Activated CD8-positive, alpha-beta T cell treated with anti-CD3 and anti-CD28 coated beads for 36 hours (primary cell): ENCODE measurements at regions not wholly inside any gene's neighbourhood (a gene's known extent, or its start where the extent isn't known, plus 50 kb on each side); places are given as distances from the start of the nearest gene placed in this dataset.

Source experiments
- ATAC-seq: fragments of 200-7000 bp; cut with Tn5 transposase; one replicate; pipeline ENCODE4 v1.10.0; 2021; ENCODE audit warnings: mild to moderate bottlenecking, moderate library complexity
- CTCF ChIA-PET: fragments of 350-600 bp; sonication (Branson Sonifier 250); formaldehyde crosslinking; loops from one replicate; lab custom pipeline; 2021; ENCODE audit warnings: antibody characterized with exemption; lab: Charles Lee
- POLR2A ChIA-PET: fragments of 350-600 bp; sonication (Branson Sonifier 250); formaldehyde crosslinking; loops from one replicate; lab custom pipeline; 2021; ENCODE audit warnings: antibody characterized with exemption; lab: Charles Lee
- DNase-seq: peaks from one replicate; pipeline ENCODE4 v3.0.0-alpha.2; 2020
- H3K27ac Mint-ChIP-seq: one replicate; pipeline ENCODE4 v1.8.0; 2021; ENCODE audit warnings: mild to moderate bottlenecking, mixed read lengths
- H3K27me3 Mint-ChIP-seq: one replicate; pipeline ENCODE4 v1.8.0; 2021; ENCODE audit warnings: mixed read lengths
- H3K36me3 Mint-ChIP-seq: one replicate; pipeline ENCODE4 v1.8.0; 2021; ENCODE audit warnings: low read depth, mixed read lengths
- H3K4me1 Mint-ChIP-seq: one replicate; pipeline ENCODE4 v1.8.0; 2021; ENCODE audit warnings: low read depth, mixed read lengths
- H3K4me3 Mint-ChIP-seq: one replicate; pipeline ENCODE4 v1.8.0; 2021; ENCODE audit warnings: mild to moderate bottlenecking, moderate library complexity, mixed read lengths
- H3K9me3 Mint-ChIP-seq: one replicate; pipeline ENCODE4 v1.8.0; 2021; ENCODE audit warnings: mixed read lengths
- intact Hi-C: fragments of 100-400 bp; cut with micrococcal nuclease; formaldehyde crosslinking; loops from one replicate; pipeline ENCODE4 v1.10.0; 2022
- TF ChIP-seq, protein P1 (sequence below): fragments of 200-600 bp; IDR thresholded peaks from one replicate; pipeline ENCODE4 v1.8.0; 2022; ENCODE audit warnings: antibody characterized with exemption, mild to moderate bottlenecking

DNA sequence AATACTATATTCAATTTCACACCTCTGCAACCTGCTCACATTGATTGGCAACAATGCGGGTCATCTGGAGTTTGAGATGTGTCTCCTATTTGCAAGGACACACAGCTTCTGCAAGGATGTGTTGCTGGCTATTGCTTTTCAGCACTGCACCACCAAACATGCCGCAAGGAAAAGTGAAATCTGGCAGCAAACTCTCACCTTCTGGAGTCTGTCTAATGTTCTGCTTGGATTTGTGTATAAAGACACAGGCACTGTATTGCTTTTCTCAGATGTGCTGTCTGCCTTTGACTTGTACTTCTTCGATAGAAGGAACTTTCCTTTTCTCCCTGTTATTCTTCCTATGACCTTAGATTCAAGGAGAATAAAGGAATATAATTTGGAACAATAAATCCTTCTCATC lies 138.6 kb upstream of the EPHA4 start:
- DNase-seq (no peak), ATAC-seq (no peak)
- CTCF ChIA-PET: no interaction called here
- Mint-ChIP-seq H3K9me3 (no peaks in the 10 kb centered on the region), H3K27me3 (no peaks in the 10 kb centered on the region), H3K4me3 (no peak overlapping the region), H3K4me1 (no peaks in the 10 kb centered on the region), H3K27ac (no peak overlapping the region), H3K36me3 (no peaks in the 10 kb centered on the region)
- intact Hi-C loops: no loop called here
- TF ChIP-seq, protein P1, sequence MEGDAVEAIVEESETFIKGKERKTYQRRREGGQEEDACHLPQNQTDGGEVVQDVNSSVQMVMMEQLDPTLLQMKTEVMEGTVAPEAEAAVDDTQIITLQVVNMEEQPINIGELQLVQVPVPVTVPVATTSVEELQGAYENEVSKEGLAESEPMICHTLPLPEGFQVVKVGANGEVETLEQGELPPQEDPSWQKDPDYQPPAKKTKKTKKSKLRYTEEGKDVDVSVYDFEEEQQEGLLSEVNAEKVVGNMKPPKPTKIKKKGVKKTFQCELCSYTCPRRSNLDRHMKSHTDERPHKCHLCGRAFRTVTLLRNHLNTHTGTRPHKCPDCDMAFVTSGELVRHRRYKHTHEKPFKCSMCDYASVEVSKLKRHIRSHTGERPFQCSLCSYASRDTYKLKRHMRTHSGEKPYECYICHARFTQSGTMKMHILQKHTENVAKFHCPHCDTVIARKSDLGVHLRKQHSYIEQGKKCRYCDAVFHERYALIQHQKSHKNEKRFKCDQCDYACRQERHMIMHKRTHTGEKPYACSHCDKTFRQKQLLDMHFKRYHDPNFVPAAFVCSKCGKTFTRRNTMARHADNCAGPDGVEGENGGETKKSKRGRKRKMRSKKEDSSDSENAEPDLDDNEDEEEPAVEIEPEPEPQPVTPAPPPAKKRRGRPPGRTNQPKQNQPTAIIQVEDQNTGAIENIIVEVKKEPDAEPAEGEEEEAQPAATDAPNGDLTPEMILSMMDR: no peak
- POLR2A ChIA-PET: no interaction called here

DNA sequence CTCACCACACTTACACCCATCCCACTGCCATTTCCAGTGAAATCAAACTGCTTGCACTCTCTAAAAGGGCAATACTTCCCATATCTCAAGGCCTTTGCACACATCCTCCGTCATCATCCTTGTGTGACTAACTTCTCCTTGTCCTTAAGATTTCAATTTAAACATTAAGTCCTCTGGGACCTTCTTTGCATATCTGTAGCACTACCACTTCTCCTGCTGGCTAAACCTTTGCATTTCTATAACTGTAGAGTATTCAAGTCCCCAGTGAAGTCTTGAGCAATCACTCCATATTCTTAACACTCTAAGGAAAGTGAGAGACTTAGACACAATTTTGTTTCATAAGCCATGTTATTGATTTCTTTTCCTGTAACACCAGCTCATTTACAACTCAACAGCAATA lies 136.8 kb upstream of the EPHA4 start:
- H3K27me3 Mint-ChIP-seq: no peaks in the 10 kb centered on the region
- no peak for ATAC-seq
- DNase-seq: no peak
- intact Hi-C loops: no loop called here
- TF ChIP-seq, protein P1: no peak
- H3K27ac Mint-ChIP-seq: no peak overlapping the region
- H3K4me3 Mint-ChIP-seq: no peak overlapping the region
- no peaks in the 10 kb centered on the region for H3K4me1 Mint-ChIP-seq
- ChIA-PET CTCF (no interaction called here), POLR2A (no interaction called here)
- no peaks in the 10 kb centered on the region for H3K9me3 Mint-ChIP-seq
- no peaks in the 10 kb centered on the region for H3K36me3 Mint-ChIP-seq

DNA sequence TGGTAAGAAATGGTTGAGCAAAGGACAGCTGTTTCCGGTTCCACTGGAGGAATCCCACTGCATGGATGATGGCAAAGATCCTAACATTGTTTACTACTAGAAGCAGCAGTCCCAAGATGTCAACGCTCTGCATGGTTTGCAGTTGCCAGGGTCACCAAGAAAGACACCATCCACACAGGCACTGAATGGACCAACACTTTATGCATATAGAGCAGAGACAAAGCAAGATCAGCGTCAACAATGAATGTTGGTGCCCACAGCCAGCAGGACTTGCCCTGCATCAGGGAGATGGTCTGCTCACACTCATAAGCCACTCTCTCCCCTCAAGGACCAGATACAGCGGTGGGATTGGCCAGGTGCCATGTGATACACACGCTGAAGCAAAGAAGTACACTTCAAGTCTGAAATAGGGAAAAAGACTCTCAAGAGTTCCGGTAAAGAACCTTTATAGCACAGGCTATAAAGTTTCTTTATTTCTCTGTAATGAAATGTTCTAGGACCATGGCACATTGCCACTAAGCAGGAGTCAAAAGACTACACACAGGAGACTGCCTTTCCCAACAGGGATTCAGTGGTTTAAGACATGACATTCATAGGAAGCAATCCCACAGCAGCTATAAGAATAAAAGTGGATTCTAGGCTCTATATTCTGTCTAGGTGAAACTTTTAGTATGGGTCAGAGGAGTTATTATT lies 133.2 kb upstream of the EPHA4 start:
- intact Hi-C loops: no loop called here
- Mint-ChIP-seq H3K36me3 (no peaks in the 10 kb centered on the region), H3K4me1 (no peaks in the 10 kb centered on the region), H3K27ac (no peak overlapping the region), H3K9me3 (no peaks in the 10 kb centered on the region), H3K27me3 (no peaks in the 10 kb centered on the region), H3K4me3 (no peak overlapping the region)
- ATAC-seq (no peak), DNase-seq (no peak)
- ChIA-PET POLR2A (no interaction called here), CTCF (no interaction called here)
- TF ChIP-seq, protein P1: no peak

DNA sequence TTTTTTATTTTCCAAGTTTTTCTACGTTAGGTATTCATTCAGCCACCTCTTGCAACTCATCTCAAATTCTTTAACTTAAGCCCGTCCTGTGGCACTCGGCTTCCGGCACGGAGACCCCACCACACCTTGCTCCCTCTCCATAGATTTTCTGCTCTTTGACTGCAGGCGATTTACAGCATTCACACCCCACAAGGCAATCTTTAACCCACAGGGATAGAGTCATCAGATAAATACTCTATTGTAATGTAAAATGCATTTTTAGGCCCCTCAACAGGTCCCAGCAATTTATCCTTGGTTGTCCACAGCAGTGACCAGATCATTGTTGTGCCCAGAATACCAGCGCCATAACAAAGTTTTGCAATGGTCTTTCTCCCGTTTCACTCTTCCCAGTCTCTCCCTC lies 132.3 kb upstream of the EPHA4 start:
- Mint-ChIP-seq H3K4me3 (no peak overlapping the region), H3K36me3 (no peaks in the 10 kb centered on the region), H3K9me3 (no peaks in the 10 kb centered on the region), H3K27ac (no peak overlapping the region), H3K27me3 (peaks cover 2% of the 10 kb centered on the region), H3K4me1 (no peaks in the 10 kb centered on the region)
- DNase-seq (no peak), ATAC-seq (no peak)
- ChIA-PET POLR2A (no interaction called here), CTCF (no interaction called here)
- intact Hi-C loops: no loop called here
- TF ChIP-seq, protein P1: no peak

DNA sequence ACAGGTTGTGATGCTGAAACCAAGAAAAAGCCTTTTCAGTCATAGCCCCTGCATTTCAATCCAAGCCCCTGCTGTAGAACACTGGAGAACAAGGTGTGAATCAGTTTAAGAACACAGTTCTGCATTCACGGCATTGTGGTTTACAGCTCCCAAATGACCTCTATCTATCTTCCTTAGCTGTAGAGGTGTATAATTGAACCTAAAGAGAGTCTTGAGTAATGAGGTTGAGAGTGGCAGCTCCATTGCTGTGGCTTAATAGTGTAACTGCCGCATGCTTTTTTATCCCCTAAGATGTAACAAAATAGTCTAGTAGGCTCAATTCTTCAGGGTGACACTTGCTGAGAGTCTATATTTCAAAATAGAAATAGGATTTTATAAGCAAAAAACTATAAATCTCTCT lies 121.3 kb upstream of the EPHA4 start:
- CTCF ChIA-PET: no interaction called here
- Mint-ChIP-seq H3K4me1 (no peaks in the 10 kb centered on the region), H3K36me3 (no peaks in the 10 kb centered on the region), H3K9me3 (no peaks in the 10 kb centered on the region), H3K27ac (no peak overlapping the region), H3K27me3 (no peaks in the 10 kb centered on the region), H3K4me3 (no peak overlapping the region)
- POLR2A ChIA-PET: no interaction called here
- no peak for ATAC-seq
- TF ChIP-seq, protein P1: no peak
- intact Hi-C loops: no loop called here
- DNase-seq: no peak
